IMR-90 (cell line): ENCODE measurements at regions not wholly inside any gene's neighbourhood (a gene's known extent, or its start where the extent isn't known, plus 50 kb on each side); places are given as distances from the start of the nearest gene placed in this dataset.

Experiments used
- ATAC-seq: fragments of 200-7000 bp; cut with Tn5 transposase; 2 replicates; pipeline ENCODE4 v1.9.1; 2020; ENCODE audit warnings: low read depth, mild to moderate bottlenecking, moderate library complexity
- BruUV-seq: library from RNA; stranded (reverse); fragments of 400-500 nt; replicated peaks from 2 replicates; lab custom pipeline; 2021; lab: Mats Ljungman, UMichigan
- CTCF ChIA-PET: fragments of 300-600 bp; formaldehyde crosslinking; extraction: SDS; loops from one replicate; lab custom pipeline; 2021; ENCODE audit warnings: antibody characterized with exemption; lab: Yijun Ruan, JAX
- POLR2A ChIA-PET: fragments of 300-600 bp; sonication (Branson Sonifier 250); formaldehyde crosslinking; loops from one replicate; lab custom pipeline; 2022; ENCODE audit warnings: antibody characterized with exemption; ENCODE audit not compliant: unreplicated experiment; lab: Charles Lee
- DNase-seq: peaks from one replicate; pipeline ENCODE4 v3.0.0; 2013
- H2AFZ ChIP-seq: replicated peaks from 2 replicates; pipeline ENCODE3; 2013; ENCODE audit warnings: low read length, mild to moderate bottlenecking; ENCODE audit not compliant: poor library complexity
- H2AK5ac ChIP-seq: 2 replicates; pipeline ENCODE4 v1.6.1; 2013; ENCODE audit warnings: low read depth, low read length, inconsistent platforms
- H2AK9ac ChIP-seq: replicated peaks from 2 replicates; pipeline ENCODE3; 2013; ENCODE audit warnings: mild to moderate bottlenecking, low read depth, low read length, moderate library complexity; ENCODE audit not compliant: poor library complexity
- H2BK120ac ChIP-seq: 2 replicates; pipeline ENCODE4 v1.6.1; 2013; ENCODE audit warnings: low read depth, low read length, inconsistent platforms
- H2BK15ac ChIP-seq: 3 replicates; pipeline ENCODE4 v1.6.1; 2013; ENCODE audit warnings: low read depth, low read length, inconsistent platforms
- H2BK20ac ChIP-seq: 2 replicates; pipeline ENCODE4 v1.6.1; 2013; ENCODE audit warnings: low read depth, mild to moderate bottlenecking, inconsistent platforms, low read length, moderate library complexity
- H2BK5ac ChIP-seq: 2 replicates; pipeline ENCODE4 v1.6.1; 2013; ENCODE audit warnings: mild to moderate bottlenecking, low read depth, low read length, inconsistent platforms; ENCODE audit not compliant: poor library complexity, severe bottlenecking
- H3K14ac ChIP-seq: replicated peaks from 2 replicates; pipeline ENCODE4 v1.6.1; 2013; ENCODE audit warnings: low read depth, low read length, inconsistent platforms
- H3K18ac ChIP-seq: 2 replicates; pipeline ENCODE4 v1.6.1; 2013; ENCODE audit warnings: low read depth, low read length, control low read depth
- H3K23ac ChIP-seq: 2 replicates; pipeline ENCODE4 v1.6.1; 2013; ENCODE audit warnings: low read depth, low read length, inconsistent platforms
- H3K27ac ChIP-seq: 2 replicates; pipeline ENCODE4 v1.5.1; 2013; ENCODE audit warnings: mild to moderate bottlenecking, control low read depth, low read length; ENCODE audit not compliant: insufficient read depth
- H3K27me3 ChIP-seq: 2 replicates; pipeline ENCODE4 v1.6.1; 2013; ENCODE audit warnings: low read length; ENCODE audit not compliant: control insufficient read depth, insufficient read depth
- H3K36me3 ChIP-seq: 2 replicates; pipeline ENCODE4 v1.6.1; 2013; ENCODE audit warnings: low read length, mixed read lengths; ENCODE audit not compliant: control insufficient read depth, insufficient read depth
- H3K4ac ChIP-seq: 2 replicates; pipeline ENCODE4 v1.6.1; 2013; ENCODE audit warnings: low read depth, low read length, inconsistent platforms
- H3K4me1 ChIP-seq: 2 replicates; pipeline ENCODE4 v1.6.1; 2013; ENCODE audit warnings: low read length, mixed read lengths; ENCODE audit not compliant: control insufficient read depth, insufficient read depth
- H3K4me2 ChIP-seq: 2 replicates; pipeline ENCODE4 v1.6.1; 2013; ENCODE audit warnings: low read depth, mild to moderate bottlenecking, control low read depth, low read length, moderate library complexity
- H3K4me3 ChIP-seq: 2 replicates; pipeline ENCODE4 v1.5.1; 2013; ENCODE audit warnings: low read depth, mild to moderate bottlenecking, control low read depth, low read length, moderate library complexity; ENCODE audit not compliant: insufficient read depth
- H3K56ac ChIP-seq: 2 replicates; pipeline ENCODE4 v1.6.1; 2013; ENCODE audit warnings: low read length, inconsistent platforms; ENCODE audit not compliant: insufficient read depth; ENCODE audit errors: extremely low read depth
- H3K79me1 ChIP-seq, 2 experiments: 2 replicates each; pipeline ENCODE4 v1.6.1; 2013; ENCODE audit warnings: low read length in 2 of 2, inconsistent platforms in 1 of 2, low read depth in 1 of 2
- H3K9ac ChIP-seq: 2 replicates; pipeline ENCODE4 v1.6.1; 2013; ENCODE audit warnings: low read depth, low read length, control low read depth
- H3K9me1 ChIP-seq: 2 replicates; pipeline ENCODE4 v1.6.1; 2013; ENCODE audit warnings: low read length, inconsistent platforms; ENCODE audit not compliant: insufficient read depth
- H3K9me3 ChIP-seq: 2 replicates; pipeline ENCODE4 v1.6.1; 2013; ENCODE audit warnings: low read length; ENCODE audit not compliant: control insufficient read depth, insufficient read depth
- H4K20me1 ChIP-seq: 2 replicates; pipeline ENCODE4 v1.6.1; 2013; ENCODE audit warnings: low read length, inconsistent platforms; ENCODE audit not compliant: insufficient read depth
- H4K5ac ChIP-seq: 2 replicates; pipeline ENCODE4 v1.6.1; 2013; ENCODE audit warnings: mild to moderate bottlenecking, low read depth, low read length, control low read depth
- H4K8ac ChIP-seq, 2 experiments: 2 replicates each; pipeline ENCODE4 v1.6.1; 2013; ENCODE audit warnings: low read depth in 2 of 2, low read length in 2 of 2, control low read depth in 1 of 2, inconsistent platforms in 1 of 2
- H4K91ac ChIP-seq: 2 replicates; pipeline ENCODE4 v1.6.1; 2013; ENCODE audit warnings: low read depth, low read length, inconsistent platforms; ENCODE audit not compliant: insufficient read depth
- BHLHE40 ChIP-seq: fragments of 150-350 bp; IDR thresholded peaks from 2 replicates; pipeline ENCODE4 v1.6.1; 2016; ENCODE audit warnings: mild to moderate bottlenecking, low read depth, low read length
- CEBPB ChIP-seq: IDR thresholded peaks from 2 replicates; pipeline ENCODE4 v1.6.1; 2012; ENCODE audit warnings: low read depth, low read length, improper control_type of control experiment
- CHD1 ChIP-seq: IDR thresholded peaks from 2 replicates; pipeline ENCODE4 v1.6.1; 2012; ENCODE audit warnings: low read depth, low read length, improper control_type of control experiment
- CTCF ChIP-seq: conservative IDR thresholded peaks from 2 replicates; pipeline ENCODE4 v1.5.1; 2012; ENCODE audit warnings: mild to moderate bottlenecking, low read depth, low read length, improper control_type of control experiment
- ELK1 ChIP-seq: fragments of 150-350 bp; IDR thresholded peaks from 2 replicates; pipeline ENCODE4 v1.6.1; 2016; ENCODE audit warnings: low read depth, mild to moderate bottlenecking, low read length, moderate library complexity, borderline replicate concordance
- FOS ChIP-seq: fragments of 150-350 bp; IDR thresholded peaks from 2 replicates; pipeline ENCODE4 v1.6.1; 2016; ENCODE audit warnings: low read depth, low read length
- MAFK ChIP-seq: IDR thresholded peaks from 2 replicates; pipeline ENCODE4 v1.6.1; 2012; ENCODE audit warnings: low read depth, low read length, improper control_type of control experiment
- MAZ ChIP-seq: IDR thresholded peaks from 2 replicates; pipeline ENCODE4 v1.6.1; 2012; ENCODE audit warnings: low read depth, mild to moderate bottlenecking, low read length, improper control_type of control experiment, moderate library complexity, borderline replicate concordance
- MXI1 ChIP-seq: IDR thresholded peaks from 2 replicates; pipeline ENCODE4 v1.6.1; 2012; ENCODE audit warnings: low read depth, mild to moderate bottlenecking, low read length, moderate library complexity, borderline replicate concordance
- NFE2L2 ChIP-seq: fragments of 150-350 bp; IDR thresholded peaks from 2 replicates; pipeline ENCODE4 v1.6.1; 2016; ENCODE audit warnings: low read depth, mild to moderate bottlenecking, low read length
- POLR2A ChIP-seq: IDR thresholded peaks from 2 replicates; pipeline ENCODE4 v1.6.1; 2012; ENCODE audit warnings: mild to moderate bottlenecking, low read depth, low read length
- RAD21 ChIP-seq: IDR thresholded peaks from 2 replicates; pipeline ENCODE4 v1.6.1; 2012; ENCODE audit warnings: low read length, improper control_type of control experiment
- RCOR1 ChIP-seq: IDR thresholded peaks from 2 replicates; pipeline ENCODE4 v1.6.1; 2012; ENCODE audit warnings: mild to moderate bottlenecking, low read length, improper control_type of control experiment; ENCODE audit not compliant: insufficient replicate concordance
- RFX5 ChIP-seq: IDR thresholded peaks from 2 replicates; pipeline ENCODE4 v1.8.0; 2012; ENCODE audit warnings: low read depth, mild to moderate bottlenecking, low read length, moderate library complexity
- SMC3 ChIP-seq: fragments of 150-350 bp; IDR thresholded peaks from 2 replicates; pipeline ENCODE4 v1.6.1; 2016; ENCODE audit warnings: low read depth, mild to moderate bottlenecking, antibody characterized with exemption, low read length, moderate library complexity
- WGBS, 2 experiments: methylation state at CpG; one replicate each; pipeline versions ENCODE4 v1.1.5 to v1.1.7; 2013; ENCODE audit warnings: missing lambda C conversion rate in 2 of 2; ENCODE audit not compliant: insufficient read length in 1 of 2; ENCODE audit errors: extremely low coverage in 2 of 2; 5-methylcytosine and 5-hydroxymethylcytosine counted together
- dilution Hi-C: fragments of 300-500 bp; cut with HindIII; formaldehyde crosslinking; loops from one replicate; pipeline ENCODE4 v1.14.3; 2018; ENCODE audit warnings: low sequenced_read_pairs; ENCODE audit not compliant: unreplicated experiment
- in situ Hi-C: fragments of 300-500 bp; cut with MboI; formaldehyde crosslinking; loops from 3 replicates; pipeline ENCODE4 v1.14.3; 2019; ENCODE audit warnings: low sequenced_read_pairs, inconsistent platforms, mixed read lengths
- intact Hi-C: fragments of 100-400 bp; cut with micrococcal nuclease; formaldehyde crosslinking; loops from 2 replicates; pipeline ENCODE4 v1.10.0; 2022
- TF ChIP-seq, protein P1 (sequence below): fragments of 150-350 bp; IDR thresholded peaks from 2 replicates; pipeline ENCODE4 v1.6.1; 2017; ENCODE audit warnings: mild to moderate bottlenecking, antibody characterized with exemption, low read length, low read depth

DNA sequence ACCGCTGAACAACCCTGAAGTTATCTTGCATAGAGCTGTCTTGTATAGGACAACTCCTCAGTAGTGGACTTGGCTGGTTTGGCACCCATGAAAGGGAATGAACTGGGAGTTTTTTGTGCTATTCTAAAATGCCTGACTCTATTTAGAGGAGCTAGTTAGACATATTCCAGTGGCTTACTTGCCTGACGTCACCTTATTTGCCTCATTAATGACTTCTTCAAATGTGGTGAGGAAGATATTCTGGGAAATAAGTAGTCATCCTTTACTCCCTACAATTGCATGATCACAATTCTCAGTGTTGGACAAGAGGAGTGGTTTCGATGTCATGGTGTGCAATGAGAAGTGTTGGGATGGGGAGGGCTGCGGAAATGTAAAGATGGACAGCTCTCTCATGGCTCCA, 509.2 kb upstream of the MDFIC2 start:
- no peaks in the 10 kb centered on the region for H3K79me1 ChIP-seq
- no peak overlapping the region for H3K4me2 ChIP-seq
- no peak overlapping the region for H3K4ac ChIP-seq
- peaks cover 2% of the 10 kb centered on the region; the same call in 1 of the 2 replicates for H3K9me1 ChIP-seq
- H3K4me3 ChIP-seq = no peak overlapping the region
- CTCF ChIA-PET = no interaction called here
- H2BK20ac ChIP-seq = no peak overlapping the region
- H2AK5ac ChIP-seq = no peak overlapping the region
- no peak overlapping the region for H4K8ac ChIP-seq
- H3K56ac ChIP-seq = no peak overlapping the region
- no peaks in the 10 kb centered on the region for H4K20me1 ChIP-seq
- intact Hi-C loops = loop anchor here (1.0 kb wide), 1 partner anchor 8 kb away; no protein-coding TSS in a partner anchor
- H2BK120ac ChIP-seq = no peak overlapping the region
- WGBS, 2 experiments = 100% methylated on average over 1 of the region's 4 CpGs; no CpG with 5 or more reads in 1 of the 2 experiments
- POLR2A ChIA-PET = no interaction called here
- dilution Hi-C loops = no loop called here
- no peak overlapping the region for H3K14ac ChIP-seq
- H3K27ac ChIP-seq = no peak overlapping the region
- no peaks in the 10 kb centered on the region for H3K36me3 ChIP-seq
- no peak overlapping the region for H3K18ac ChIP-seq
- in situ Hi-C loops = no loop called here
- H3K4me1 ChIP-seq = peaks cover 5% of the 10 kb centered on the region
- H3K9me3 ChIP-seq = peaks cover 2% of the 10 kb centered on the region; the same call in 1 of the 2 replicates
- no peak overlapping the region for H2BK5ac ChIP-seq
- no peak overlapping the region for H2AFZ ChIP-seq
- no peak overlapping the region for H3K23ac ChIP-seq
- TF ChIP-seq RCOR1 (no peak), BHLHE40 (no peak), MAZ (no peak), CEBPB (no peak), CTCF (no peak), SMC3 (no peak), CHD1 (no peak), FOS (no peak), NFE2L2 (no peak), ELK1 (no peak), POLR2A (no peak), RAD21 (no peak), MAFK (no peak), RFX5 (no peak), MXI1 (no peak)
- TF ChIP-seq, protein P1, sequence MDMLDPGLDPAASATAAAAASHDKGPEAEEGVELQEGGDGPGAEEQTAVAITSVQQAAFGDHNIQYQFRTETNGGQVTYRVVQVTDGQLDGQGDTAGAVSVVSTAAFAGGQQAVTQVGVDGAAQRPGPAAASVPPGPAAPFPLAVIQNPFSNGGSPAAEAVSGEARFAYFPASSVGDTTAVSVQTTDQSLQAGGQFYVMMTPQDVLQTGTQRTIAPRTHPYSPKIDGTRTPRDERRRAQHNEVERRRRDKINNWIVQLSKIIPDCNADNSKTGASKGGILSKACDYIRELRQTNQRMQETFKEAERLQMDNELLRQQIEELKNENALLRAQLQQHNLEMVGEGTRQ = no peak
- H3K27me3 ChIP-seq = no peaks in the 10 kb centered on the region
- DNase-seq (no peak), ATAC-seq (no peak)
- no peak overlapping the region for H2BK15ac ChIP-seq
- no peak overlapping the region for H4K5ac ChIP-seq
- no peak overlapping the region for H4K91ac ChIP-seq
- no peak overlapping the region for H3K9ac ChIP-seq
- BruUV-seq = no TSS peak
- no peak overlapping the region for H2AK9ac ChIP-seq
